PC-3 (cell line): ENCODE measurements at regions not wholly inside any gene's neighbourhood (a gene's known extent, or its start where the extent isn't known, plus 50 kb on each side); places are given as distances from the start of the nearest gene placed in this dataset.

ENCODE experiments used
- ATAC-seq: fragments of 200-7000 bp; cut with Tn5 transposase; 2 replicates; pipeline ENCODE4 v1.9.1; 2020; ENCODE audit warnings: mild to moderate bottlenecking, moderate library complexity
- BruUV-seq: library from RNA; stranded (reverse); fragments of 400-500 nt; replicated peaks from 2 replicates; lab custom pipeline; 2021; lab: Mats Ljungman, UMichigan
- CTCF ChIA-PET: fragments of 300-600 bp; sonication (Branson Sonifier 250); formaldehyde crosslinking; loops from one replicate; lab custom pipeline; 2022; ENCODE audit warnings: antibody characterized with exemption; lab: Charles Lee
- POLR2A ChIA-PET: fragments of 300-600 bp; sonication (Branson Sonifier 250); formaldehyde crosslinking; loops from one replicate; lab custom pipeline; 2022; ENCODE audit warnings: antibody characterized with exemption; ENCODE audit not compliant: unreplicated experiment; lab: Charles Lee
- DNase-seq: peaks from one replicate; pipeline ENCODE4 v3.0.0-alpha.2; 2015
- H2AFZ ChIP-seq: fragments of 300-600 bp; sonication (generic); 2 replicates; pipeline ENCODE4 v1.6.0; 2016; ENCODE audit warnings: antibody characterized with exemption, low read length
- H3F3A ChIP-seq: fragments of 300-600 bp; sonication (generic); one replicate; pipeline ENCODE4 v1.6.0; 2017; ENCODE audit warnings: antibody characterized with exemption, low read length, control low read depth, mild to moderate bottlenecking; ENCODE audit not compliant: unreplicated experiment
- H3K27ac ChIP-seq: fragments of 300-600 bp; sonication (generic); 2 replicates; pipeline ENCODE4 v1.5.1; 2016; ENCODE audit warnings: mild to moderate bottlenecking, low read length
- H3K27me3 ChIP-seq: fragments of 300-600 bp; sonication (generic); 2 replicates; pipeline ENCODE4 v1.6.1; 2016; ENCODE audit warnings: low read length, mixed read lengths
- H3K36me3 ChIP-seq: fragments of 300-600 bp; sonication (generic); 2 replicates; pipeline ENCODE4 v1.6.1; 2016; ENCODE audit warnings: low read depth, mixed run types, low read length, mixed read lengths
- H3K4me1 ChIP-seq: fragments of 300-600 bp; sonication (generic); 2 replicates; pipeline ENCODE4 v1.5.1; 2016; ENCODE audit warnings: low read length; ENCODE audit not compliant: insufficient read depth
- H3K4me2 ChIP-seq: fragments of 300-600 bp; sonication (generic); 2 replicates; pipeline ENCODE4 v1.6.0; 2016; ENCODE audit warnings: low read length
- H3K4me3 ChIP-seq: fragments of 300-600 bp; sonication (generic); 2 replicates; pipeline ENCODE4 v1.5.1; 2016; ENCODE audit warnings: mild to moderate bottlenecking, low read length, mixed read lengths
- H3K79me2 ChIP-seq: fragments of 300-600 bp; sonication (generic); 2 replicates; pipeline ENCODE4 v1.6.1; 2017; ENCODE audit warnings: low read length, mixed read lengths
- H3K9ac ChIP-seq: fragments of 300-600 bp; sonication (generic); 2 replicates; pipeline ENCODE4 v1.6.0; 2016; ENCODE audit warnings: mild to moderate bottlenecking, low read length
- H3K9me2 ChIP-seq: fragments of 300-600 bp; sonication (generic); replicated peaks from 2 replicates; pipeline ENCODE4 v1.6.1; 2016; ENCODE audit warnings: mixed run types, low read length, mixed read lengths
- H3K9me3 ChIP-seq: fragments of 300-600 bp; sonication (generic); 2 replicates; pipeline ENCODE4 v1.6.1; 2016; ENCODE audit warnings: low read length, mixed read lengths
- H4K20me1 ChIP-seq: fragments of 300-600 bp; sonication (generic); 2 replicates; pipeline ENCODE4 v1.6.1; 2016; ENCODE audit warnings: low read length, mixed read lengths
- EZH2 ChIP-seq: fragments of 300-600 bp; sonication (generic); IDR thresholded peaks from one replicate; pipeline ENCODE4 v1.6.1; 2017; ENCODE audit warnings: antibody characterized with exemption, mild to moderate bottlenecking, low read length; ENCODE audit not compliant: unreplicated experiment
- EZH2phosphoT487 ChIP-seq: fragments of 300-600 bp; sonication (generic); IDR thresholded peaks from 2 replicates; pipeline ENCODE4 v1.6.1; 2018; ENCODE audit warnings: mild to moderate bottlenecking, antibody characterized with exemption, low read length, borderline replicate concordance
- intact Hi-C: fragments of 100-400 bp; cut with micrococcal nuclease; formaldehyde crosslinking; loops from 2 replicates; pipeline ENCODE4 v1.9.0; 2023
- TF ChIP-seq, protein P1 (sequence below): fragments of 300-600 bp; sonication (generic); conservative IDR thresholded peaks from 2 replicates; pipeline ENCODE4 v1.5.1; 2017; ENCODE audit warnings: antibody characterized with exemption, low read depth, mild to moderate bottlenecking, low read length

DNA sequence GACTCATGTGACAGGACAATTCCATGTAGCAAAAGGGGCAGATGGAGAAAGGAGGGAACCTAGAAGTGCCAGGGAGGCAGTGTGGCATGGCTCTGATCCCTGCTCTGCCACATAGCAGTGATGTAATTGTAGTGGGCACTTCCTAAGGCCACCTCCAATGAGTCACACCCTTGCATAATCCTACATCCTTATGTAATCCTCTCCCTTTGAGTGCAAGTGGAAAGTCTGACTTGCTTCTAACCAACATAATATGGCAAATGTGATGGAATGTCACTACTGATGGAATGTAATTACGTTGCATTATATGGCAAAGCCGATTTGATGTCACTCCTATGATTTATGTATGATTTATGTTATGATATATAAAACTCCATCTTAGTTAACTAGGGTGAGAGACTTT, 72.9 kb upstream of the ATP2C1 start:
- peak; percentile 80 for ATAC-seq
- Histone ChIP-seq H3K79me2 (no peaks in the 10 kb centered on the region), H3F3A (no peaks in the 10 kb centered on the region), H3K9me3 (no peaks in the 10 kb centered on the region), H3K4me2 (no peak overlapping the region), H4K20me1 (no peaks in the 10 kb centered on the region), H3K9me2 (no peaks in the 10 kb centered on the region), H2AFZ (no peak overlapping the region), H3K9ac (no peak overlapping the region), H3K4me1 (peaks cover 1% of the 10 kb centered on the region; the same call in 1 of the 2 replicates), H3K36me3 (no peaks in the 10 kb centered on the region), H3K27ac (no peak overlapping the region), H3K4me3 (no peak overlapping the region), H3K27me3 (no peaks in the 10 kb centered on the region)
- intact Hi-C loops: no loop called here
- peak; percentile 83 for DNase-seq
- no peak for TF ChIP-seq EZH2
- TF ChIP-seq, protein P1, sequence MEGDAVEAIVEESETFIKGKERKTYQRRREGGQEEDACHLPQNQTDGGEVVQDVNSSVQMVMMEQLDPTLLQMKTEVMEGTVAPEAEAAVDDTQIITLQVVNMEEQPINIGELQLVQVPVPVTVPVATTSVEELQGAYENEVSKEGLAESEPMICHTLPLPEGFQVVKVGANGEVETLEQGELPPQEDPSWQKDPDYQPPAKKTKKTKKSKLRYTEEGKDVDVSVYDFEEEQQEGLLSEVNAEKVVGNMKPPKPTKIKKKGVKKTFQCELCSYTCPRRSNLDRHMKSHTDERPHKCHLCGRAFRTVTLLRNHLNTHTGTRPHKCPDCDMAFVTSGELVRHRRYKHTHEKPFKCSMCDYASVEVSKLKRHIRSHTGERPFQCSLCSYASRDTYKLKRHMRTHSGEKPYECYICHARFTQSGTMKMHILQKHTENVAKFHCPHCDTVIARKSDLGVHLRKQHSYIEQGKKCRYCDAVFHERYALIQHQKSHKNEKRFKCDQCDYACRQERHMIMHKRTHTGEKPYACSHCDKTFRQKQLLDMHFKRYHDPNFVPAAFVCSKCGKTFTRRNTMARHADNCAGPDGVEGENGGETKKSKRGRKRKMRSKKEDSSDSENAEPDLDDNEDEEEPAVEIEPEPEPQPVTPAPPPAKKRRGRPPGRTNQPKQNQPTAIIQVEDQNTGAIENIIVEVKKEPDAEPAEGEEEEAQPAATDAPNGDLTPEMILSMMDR: no peak
- ChIA-PET POLR2A (no interaction called here), CTCF (no interaction called here)
- no TSS peak for BruUV-seq

DNA sequence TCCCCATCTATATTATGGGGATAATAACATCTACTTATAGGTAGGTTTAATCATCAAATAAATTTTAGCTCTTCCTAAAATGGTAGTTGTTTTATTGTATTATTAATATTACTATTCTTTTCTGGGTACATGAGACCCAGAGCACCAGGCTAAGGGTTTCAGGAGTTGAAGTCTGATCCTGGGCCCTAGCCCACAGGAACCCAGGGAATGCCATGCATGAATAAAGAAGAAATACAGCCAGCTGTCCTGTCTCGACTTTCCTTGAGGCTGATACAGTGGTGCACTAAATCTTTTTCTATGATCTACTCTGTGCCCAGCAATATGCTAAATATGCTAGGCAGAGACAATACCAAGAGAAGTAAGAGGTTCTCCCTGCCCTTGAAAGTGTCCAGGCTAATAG, 72.1 kb upstream of the ATP2C1 start:
- Histone ChIP-seq H3K4me3 (no peak overlapping the region), H3K27ac (no peak overlapping the region), H2AFZ (no peak overlapping the region), H3F3A (no peaks in the 10 kb centered on the region), H3K4me2 (no peak overlapping the region), H3K9me3 (no peaks in the 10 kb centered on the region), H4K20me1 (no peaks in the 10 kb centered on the region), H3K9me2 (no peaks in the 10 kb centered on the region), H3K4me1 (peaks cover 9% of the 10 kb centered on the region; the same call in 1 of the 2 replicates), H3K9ac (no peak overlapping the region), H3K79me2 (no peaks in the 10 kb centered on the region), H3K27me3 (no peaks in the 10 kb centered on the region), H3K36me3 (no peaks in the 10 kb centered on the region)
- ATAC-seq: no peak
- intact Hi-C loops: no loop called here
- ChIA-PET POLR2A (no interaction called here), CTCF (no interaction called here)
- TF ChIP-seq, protein P1: no peak
- TF ChIP-seq EZH2phosphoT487: no peak
- no peak for TF ChIP-seq EZH2
- BruUV-seq: no TSS peak
- no peak for DNase-seq

DNA sequence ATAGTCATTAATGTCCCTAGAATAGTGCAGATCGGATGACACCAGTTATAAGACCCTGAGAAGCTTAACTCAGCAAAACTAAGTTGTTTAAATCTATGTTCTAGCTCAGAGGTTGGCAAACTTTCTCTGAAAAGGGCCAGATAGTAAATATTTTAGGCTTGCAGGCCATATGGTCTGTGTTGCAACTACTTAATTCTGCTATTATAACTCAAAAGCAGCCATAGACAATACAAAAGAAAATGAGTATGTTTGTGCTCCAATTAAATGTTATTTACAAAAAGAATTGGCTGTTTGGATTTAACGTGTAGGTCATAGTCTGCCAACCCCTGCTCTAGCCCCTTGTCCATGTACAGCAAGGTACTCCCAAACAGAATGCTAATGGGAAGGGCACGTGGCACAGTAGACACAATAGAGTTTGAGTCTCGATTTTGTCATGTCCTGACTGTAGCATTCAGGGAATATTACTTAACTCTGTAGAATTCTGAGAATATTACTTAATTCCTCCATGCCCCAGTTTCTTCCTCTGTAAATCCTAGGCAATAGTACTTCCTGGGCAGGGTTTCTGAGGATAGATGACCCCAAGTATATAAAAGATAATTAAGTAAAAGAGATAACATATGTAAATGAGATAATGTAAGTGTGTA, 70.5 kb upstream of the ATP2C1 start:
- H2AFZ ChIP-seq: no peak overlapping the region
- ATAC-seq: no peak
- no peak for DNase-seq
- no peaks in the 10 kb centered on the region for H4K20me1 ChIP-seq
- POLR2A ChIA-PET: no interaction called here
- no peaks in the 10 kb centered on the region for H3F3A ChIP-seq
- CTCF ChIA-PET: no interaction called here
- H3K9me3 ChIP-seq: no peaks in the 10 kb centered on the region
- H3K27ac ChIP-seq: no peak overlapping the region
- intact Hi-C loops: no loop called here
- no TSS peak for BruUV-seq
- no peaks in the 10 kb centered on the region for H3K9me2 ChIP-seq
- no peak overlapping the region for H3K4me3 ChIP-seq
- no peak overlapping the region for H3K9ac ChIP-seq
- H3K36me3 ChIP-seq: no peaks in the 10 kb centered on the region
- H3K4me2 ChIP-seq: no peak overlapping the region
- H3K4me1 ChIP-seq: peaks cover 10% of the 10 kb centered on the region; the same call in 1 of the 2 replicates
- no peaks in the 10 kb centered on the region for H3K27me3 ChIP-seq
- no peaks in the 10 kb centered on the region for H3K79me2 ChIP-seq
- TF ChIP-seq, protein P1: no peak
